ENCODE measurements at regions not wholly inside any gene's neighbourhood (a gene's known extent, or its start where the extent isn't known, plus 50 kb on each side); places are given as distances from the start of the nearest gene placed in this dataset.

DNA sequence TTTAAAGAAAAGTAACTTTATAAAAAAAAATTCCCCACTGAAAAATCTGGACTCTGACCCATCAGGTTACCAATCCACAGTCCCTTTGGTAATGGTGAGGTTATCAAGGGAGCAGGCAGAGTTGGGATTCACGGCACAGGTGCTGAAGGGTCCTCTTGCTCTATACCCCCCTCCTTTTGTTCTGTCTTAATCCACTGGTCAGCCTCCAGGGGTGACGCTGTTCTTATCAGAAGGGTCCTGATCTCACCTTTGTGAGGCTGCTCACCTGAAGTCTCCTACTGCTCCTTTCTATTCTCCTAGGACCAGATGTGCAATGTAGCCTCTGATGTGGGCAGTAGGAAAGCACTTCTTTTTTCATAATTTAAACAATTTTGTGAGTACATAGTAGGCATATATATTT, 80.6 kb upstream of the E2F8 start:
- Mint-ChIP-seq H3K27me3 (ENCODE audit: low read depth) (peaks cover 52% of the 10 kb centered on the region), H3K4me3 (ENCODE audit: unreplicated experiment) (no peak overlapping the region), H3K27ac (ENCODE audit: unreplicated experiment) (no peak overlapping the region), H3K36me3 (ENCODE audit: low read depth) (peaks cover 1% of the 10 kb centered on the region), H3K9me3 (ENCODE audit: low read depth) (peaks cover 8% of the 10 kb centered on the region), H3K4me1 (ENCODE audit: low read depth) (no peaks in the 10 kb centered on the region)
- TF ChIP-seq, protein P1, sequence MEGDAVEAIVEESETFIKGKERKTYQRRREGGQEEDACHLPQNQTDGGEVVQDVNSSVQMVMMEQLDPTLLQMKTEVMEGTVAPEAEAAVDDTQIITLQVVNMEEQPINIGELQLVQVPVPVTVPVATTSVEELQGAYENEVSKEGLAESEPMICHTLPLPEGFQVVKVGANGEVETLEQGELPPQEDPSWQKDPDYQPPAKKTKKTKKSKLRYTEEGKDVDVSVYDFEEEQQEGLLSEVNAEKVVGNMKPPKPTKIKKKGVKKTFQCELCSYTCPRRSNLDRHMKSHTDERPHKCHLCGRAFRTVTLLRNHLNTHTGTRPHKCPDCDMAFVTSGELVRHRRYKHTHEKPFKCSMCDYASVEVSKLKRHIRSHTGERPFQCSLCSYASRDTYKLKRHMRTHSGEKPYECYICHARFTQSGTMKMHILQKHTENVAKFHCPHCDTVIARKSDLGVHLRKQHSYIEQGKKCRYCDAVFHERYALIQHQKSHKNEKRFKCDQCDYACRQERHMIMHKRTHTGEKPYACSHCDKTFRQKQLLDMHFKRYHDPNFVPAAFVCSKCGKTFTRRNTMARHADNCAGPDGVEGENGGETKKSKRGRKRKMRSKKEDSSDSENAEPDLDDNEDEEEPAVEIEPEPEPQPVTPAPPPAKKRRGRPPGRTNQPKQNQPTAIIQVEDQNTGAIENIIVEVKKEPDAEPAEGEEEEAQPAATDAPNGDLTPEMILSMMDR (IDR thresholded peaks at IDR 0.05), result no peak
- DNase-seq (ENCODE audit: low spot score), result no peak

DNA sequence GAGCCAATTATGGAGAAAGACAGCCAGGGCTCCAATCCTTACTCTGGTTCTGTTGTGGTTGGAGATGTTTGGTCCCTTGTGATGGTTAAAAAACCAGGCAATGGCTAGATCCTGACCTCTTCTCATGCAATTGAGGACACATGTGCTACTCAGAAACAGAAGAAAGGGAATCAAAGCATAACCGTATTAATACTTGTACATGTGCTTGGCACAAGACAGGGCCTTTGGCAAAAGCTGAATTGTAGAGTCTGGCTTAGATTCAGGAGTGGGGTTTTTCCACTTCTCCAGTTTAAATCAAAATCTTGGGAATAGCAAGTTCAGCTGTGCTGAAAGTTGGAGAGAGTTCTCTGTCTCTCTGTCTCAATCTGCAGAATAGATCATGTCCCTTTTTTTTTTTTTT, 80.1 kb upstream of the E2F8 start:
- TF ChIP-seq, protein P1 (IDR thresholded peaks at IDR 0.05), result no peak

DNA sequence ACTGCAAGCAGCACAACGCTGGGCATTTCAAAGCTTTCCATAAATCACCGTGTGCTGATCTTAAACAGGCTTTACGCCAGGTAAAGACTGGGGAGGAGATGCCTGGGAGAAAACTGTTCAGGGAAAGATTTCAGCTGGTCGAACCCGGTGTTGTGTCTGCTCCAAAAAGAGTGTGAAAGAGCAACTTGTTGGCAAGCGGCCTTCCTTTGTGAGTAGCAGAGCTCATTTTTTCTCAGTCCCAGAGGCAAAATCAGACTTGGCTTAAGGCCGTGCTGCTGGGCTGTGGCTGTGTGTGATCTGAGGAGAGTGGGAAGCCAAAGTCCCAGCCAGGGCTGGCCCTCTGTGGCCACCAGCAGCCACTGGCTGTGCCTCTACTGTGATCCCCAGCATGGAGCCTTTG, 75.7 kb upstream of the E2F8 start:
- H3K36me3 Mint-ChIP-seq (ENCODE audit: low read depth), result no peaks in the 10 kb centered on the region
- no peaks in the 10 kb centered on the region for H3K9me3 Mint-ChIP-seq (ENCODE audit: low read depth)
- no peak for DNase-seq (ENCODE audit: low spot score)
- H3K4me1 Mint-ChIP-seq (ENCODE audit: low read depth), result no peaks in the 10 kb centered on the region
- TF ChIP-seq, protein P1 (IDR thresholded peaks at IDR 0.05), result no peak
- peaks cover 24% of the 10 kb centered on the region for H3K27me3 Mint-ChIP-seq (ENCODE audit: low read depth)
- no peak overlapping the region for H3K4me3 Mint-ChIP-seq (ENCODE audit: unreplicated experiment)
- no peak overlapping the region for H3K27ac Mint-ChIP-seq (ENCODE audit: unreplicated experiment)

More for the DNA sequence above, 80.1 kb upstream of the E2F8 start:
- peaks cover 1% of the 10 kb centered on the region for H3K36me3 Mint-ChIP-seq (ENCODE audit: low read depth)
- H3K27ac Mint-ChIP-seq (ENCODE audit: unreplicated experiment), result no peak overlapping the region
- peaks cover 8% of the 10 kb centered on the region for H3K9me3 Mint-ChIP-seq (ENCODE audit: low read depth)
- DNase-seq (ENCODE audit: low spot score), result no peak
- peaks cover 52% of the 10 kb centered on the region for H3K27me3 Mint-ChIP-seq (ENCODE audit: low read depth)
- H3K4me3 Mint-ChIP-seq (ENCODE audit: unreplicated experiment), result no peak overlapping the region
- H3K4me1 Mint-ChIP-seq (ENCODE audit: low read depth), result no peaks in the 10 kb centered on the region

DNA sequence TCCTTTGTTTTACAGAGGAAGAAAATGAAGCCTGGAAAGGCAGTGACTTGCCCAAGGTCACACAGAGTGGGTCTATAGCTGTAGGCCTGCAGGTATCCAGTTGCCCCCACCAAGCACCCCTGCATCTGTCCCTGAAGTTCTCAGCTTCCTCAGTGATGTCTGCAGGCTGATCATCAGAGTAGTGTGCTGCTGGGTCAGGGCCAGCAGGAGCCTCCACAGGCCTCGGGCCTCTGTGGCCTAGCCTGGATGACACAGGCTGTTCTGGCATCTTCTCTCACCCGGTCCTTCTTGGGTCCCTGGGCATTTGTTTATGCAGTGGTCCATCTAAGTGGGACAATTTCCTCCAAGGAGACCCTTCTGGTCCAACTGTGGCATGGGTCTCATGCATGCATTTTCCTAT, 74.8 kb upstream of the E2F8 start:
- no peaks in the 10 kb centered on the region for H3K4me1 Mint-ChIP-seq (ENCODE audit: low read depth)
- peaks cover 18% of the 10 kb centered on the region for H3K27me3 Mint-ChIP-seq (ENCODE audit: low read depth)
- no peak for DNase-seq (ENCODE audit: low spot score)
- TF ChIP-seq, protein P1 (IDR thresholded peaks at IDR 0.05), result no peak
- no peak overlapping the region for H3K27ac Mint-ChIP-seq (ENCODE audit: unreplicated experiment)
- H3K9me3 Mint-ChIP-seq (ENCODE audit: low read depth), result no peaks in the 10 kb centered on the region
- H3K4me3 Mint-ChIP-seq (ENCODE audit: unreplicated experiment), result no peak overlapping the region
- no peaks in the 10 kb centered on the region for H3K36me3 Mint-ChIP-seq (ENCODE audit: low read depth)

DNA sequence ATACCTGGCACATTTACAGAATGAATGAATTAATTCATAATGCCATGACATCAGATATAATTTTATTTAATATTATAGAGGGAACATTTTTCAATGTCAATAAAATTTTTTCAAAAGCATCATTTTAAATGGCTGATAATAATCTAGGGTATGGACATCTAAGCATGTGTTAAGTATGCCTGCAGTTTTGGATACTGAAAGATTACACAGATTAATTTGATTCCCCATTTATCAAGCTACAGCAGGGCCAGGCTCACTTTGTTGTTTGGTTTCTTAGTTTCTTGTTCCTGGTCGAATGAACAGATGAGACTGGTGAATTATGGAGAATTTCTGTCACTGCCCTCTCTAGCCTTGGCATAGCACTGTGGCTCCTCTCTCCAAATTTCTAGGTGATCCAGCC, 72.4 kb upstream of the E2F8 start:
- Mint-ChIP-seq H3K36me3 (ENCODE audit: low read depth) (no peaks in the 10 kb centered on the region), H3K27ac (ENCODE audit: unreplicated experiment) (no peak overlapping the region), H3K4me1 (ENCODE audit: low read depth) (no peaks in the 10 kb centered on the region), H3K4me3 (ENCODE audit: unreplicated experiment) (no peak overlapping the region), H3K27me3 (ENCODE audit: low read depth) (peaks cover 11% of the 10 kb centered on the region), H3K9me3 (ENCODE audit: low read depth) (no peaks in the 10 kb centered on the region)
- no peak for DNase-seq (ENCODE audit: low spot score)
- TF ChIP-seq, protein P1 (IDR thresholded peaks at IDR 0.05), result no peak

Data from chondrocyte (in vitro differentiated cells).